A549 (cell line): ENCODE measurements at regions not wholly inside any gene's neighbourhood (a gene's known extent, or its start where the extent isn't known, plus 50 kb on each side); places are given as distances from the start of the nearest gene placed in this dataset.

Source experiments
- ATAC-seq, 2 experiments: fragments of 200-7000 bp in 1 of 2; fragments of >200 bp in 1 of 2; cut with Nextera tagmentation in 1 of 2; cut with Tn5 transposase in 1 of 2; 3 replicates each; pipeline versions ENCODE4 v1.8.0 to v1.9.1; 2018 to 2020; ENCODE audit warnings: mild to moderate bottlenecking in 1 of 2, moderate library complexity in 1 of 2
- CTCF ChIA-PET: fragments of 300-600 bp; sonication (Branson Sonifier 250); formaldehyde crosslinking; extraction: SDS; loops from one replicate; lab custom pipeline; 2021; ENCODE audit warnings: antibody characterized with exemption, inconsistent platforms; lab: Yijun Ruan, JAX
- POLR2A ChIA-PET: fragments of 350-600 bp; formaldehyde crosslinking; extraction: SDS; loops from one replicate; lab custom pipeline; 2021; ENCODE audit warnings: antibody characterized with exemption, inconsistent platforms; lab: Yijun Ruan, JAX
- DNase-seq, 2 experiments: peaks; one replicate each; pipeline versions ENCODE4 v3.0.0 to v3.0.0-alpha.2; 2011 to 2016; ENCODE audit warnings: low read depth in 1 of 2, low spot score in 1 of 2
- FAIRE-seq: peaks from 2 replicates; lab custom pipeline; 2011; peaks lifted over from hg19 to GRCh38; lab: Jason Lieb, UNC
- H3K27ac ChIP-seq, 2 experiments: fragments of >200 bp; sonication (Bioruptor Twin); formaldehyde crosslinking; 3 replicates each; pipeline ENCODE4 v1.5.1; 2016 to 2017
- H3K4me1 ChIP-seq: fragments of >200 bp; sonication (Bioruptor Twin); formaldehyde crosslinking; 3 replicates; pipeline ENCODE4 v1.6.1; 2016
- H3K4me2 ChIP-seq: fragments of >200 bp; sonication (Bioruptor Twin); formaldehyde crosslinking; 3 replicates; pipeline ENCODE4 v1.6.1; 2016
- H3K4me3 ChIP-seq: fragments of >200 bp; sonication (Bioruptor Twin); formaldehyde crosslinking; 3 replicates; pipeline ENCODE4 v1.5.1; 2016
- H3K9me3 ChIP-seq: fragments of >200 bp; sonication (Bioruptor Twin); formaldehyde crosslinking; 3 replicates; pipeline ENCODE4 v1.6.1; 2016
- CEBPB ChIP-seq, 2 experiments: fragments of >200 bp in 1 of 2; sonication (Bioruptor Twin) in 1 of 2; formaldehyde crosslinking in 1 of 2; IDR thresholded peaks; 2 replicates each; pipeline ENCODE4 v1.6.1; 2012 to 2016
- CHD2 ChIP-seq: fragments of 150-350 bp; IDR thresholded peaks from 2 replicates; pipeline ENCODE4 v1.6.1; 2014; ENCODE audit warnings: low read length; ENCODE audit not compliant: partially characterized antibody
- CHD4 ChIP-seq: fragments of 200-600 bp; sonication (generic); IDR thresholded peaks from 2 replicates; pipeline ENCODE4 v1.6.1; 2016; ENCODE audit warnings: antibody characterized with exemption, mild to moderate bottlenecking, borderline replicate concordance
- GATA3 ChIP-seq: IDR thresholded peaks from 2 replicates; pipeline ENCODE4 v1.6.1; 2012; ENCODE audit warnings: borderline replicate concordance
- HDAC2 ChIP-seq: fragments of 200-600 bp; sonication (generic); IDR thresholded peaks from 2 replicates; pipeline ENCODE4 v1.6.1; 2016
- HOXA7 ChIP-seq: fragments of 250-450 bp; sonication (Bioruptor Pico); IDR thresholded peaks from 2 replicates; pipeline ENCODE4 v1.5.0; 2020; ENCODE audit warnings: mild to moderate bottlenecking, moderate library complexity
- JUNB ChIP-seq: fragments of >200 bp; sonication (Bioruptor Twin); formaldehyde crosslinking; IDR thresholded peaks from 2 replicates; pipeline ENCODE4 v1.6.1; 2016
- MYC ChIP-seq: IDR thresholded peaks from 2 replicates; pipeline ENCODE4 v1.6.1; 2012; ENCODE audit warnings: mild to moderate bottlenecking, inconsistent platforms, low read length, improper control_type of control experiment, borderline replicate concordance
- PHF8 ChIP-seq: fragments of 200-600 bp; sonication (generic); IDR thresholded peaks from 2 replicates; pipeline ENCODE4 v1.6.1; 2016; ENCODE audit warnings: low read depth, mild to moderate bottlenecking, antibody characterized with exemption, moderate library complexity, borderline replicate concordance
- POLR2AphosphoS2 ChIP-seq: conservative IDR thresholded peaks from 2 replicates; pipeline ENCODE4 v1.6.1; 2012; ENCODE audit warnings: low read length, improper control_type of control experiment, inconsistent platforms
- SREBF2 ChIP-seq: fragments of 450-650 bp; IDR thresholded peaks from 2 replicates; pipeline ENCODE4 v1.6.1; 2014; ENCODE audit warnings: mild to moderate bottlenecking, moderate library complexity
- TFCP2L1 ChIP-seq: fragments of 250-450 bp; sonication (Bioruptor Pico); IDR thresholded peaks from 2 replicates; pipeline ENCODE4 v1.5.0; 2021; ENCODE audit warnings: mild to moderate bottlenecking
- WGBS: methylation state at CpG from one replicate; pipeline ENCODE4 v1.1.6; 2017; ENCODE audit errors: missing lambda C conversion rate; 5-methylcytosine and 5-hydroxymethylcytosine counted together
- TF ChIP-seq, protein P1 (sequence below): fragments of >200 bp; sonication (Bioruptor Twin); formaldehyde crosslinking; IDR thresholded peaks from 3 replicates; pipeline ENCODE4 v1.6.1; 2016
- TF ChIP-seq, protein P2 (sequence below): fragments of 250-450 bp; sonication (Bioruptor Pico); IDR thresholded peaks from 2 replicates; pipeline ENCODE4 v1.5.0; 2020; ENCODE audit warnings: low read depth, mild to moderate bottlenecking, moderate library complexity
- TF ChIP-seq, protein P3 (sequence below): fragments of 450-650 bp; IDR thresholded peaks from 2 replicates; pipeline ENCODE4 v1.6.1; 2014; ENCODE audit warnings: antibody characterized with exemption
- TF ChIP-seq, protein P4 (sequence below): fragments of 200-600 bp; sonication (generic); IDR thresholded peaks from 2 replicates; pipeline ENCODE4 v1.6.1; 2016; ENCODE audit warnings: antibody characterized with exemption, mild to moderate bottlenecking, moderate library complexity
- TF ChIP-seq, protein P5 (sequence below): fragments of >200 bp; sonication (Bioruptor Twin); formaldehyde crosslinking; IDR thresholded peaks from 2 replicates; pipeline ENCODE4 v1.6.1; 2016
- TF ChIP-seq, protein P6 (sequence below): fragments of 150-350 bp; IDR thresholded peaks from 2 replicates; pipeline ENCODE4 v1.6.1; 2014; ENCODE audit warnings: low read depth, mild to moderate bottlenecking, low read length
- TF ChIP-seq, protein P7 (sequence below): fragments of 250-450 bp; sonication (Bioruptor Pico); IDR thresholded peaks from 2 replicates; pipeline ENCODE4 v1.5.0; 2021; ENCODE audit warnings: mild to moderate bottlenecking, moderate library complexity, borderline replicate concordance
- TF ChIP-seq, protein P8 (sequence below): fragments of >200 bp; sonication (Bioruptor Twin); formaldehyde crosslinking; IDR thresholded peaks from 3 replicates; pipeline ENCODE4 v1.5.1; 2016

DNA sequence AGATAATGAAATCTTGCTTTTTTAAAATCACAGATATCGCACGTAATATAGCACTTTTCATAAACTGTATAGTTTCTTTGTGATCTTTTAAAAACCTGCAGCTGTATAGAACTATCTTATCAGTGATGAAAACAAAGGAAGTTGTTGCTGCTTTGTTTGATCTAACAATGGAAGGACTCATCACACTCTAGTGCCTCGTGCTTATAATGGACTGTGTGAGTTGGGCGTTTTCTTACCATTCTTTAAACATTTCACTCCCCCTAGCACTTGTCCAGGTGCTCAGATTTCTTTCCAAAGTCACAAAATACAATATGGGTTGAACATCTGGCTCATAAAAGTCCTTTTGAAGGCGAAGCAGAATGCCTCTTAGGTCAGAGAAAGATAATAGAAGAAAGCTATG lies 94.8 kb upstream of the SPATS2L start:
- no peak for ATAC-seq
- H3K9me3 ChIP-seq = peaks cover under 1% of the 10 kb centered on the region; the same call in 1 of the 3 replicates
- TF ChIP-seq, protein P1, sequence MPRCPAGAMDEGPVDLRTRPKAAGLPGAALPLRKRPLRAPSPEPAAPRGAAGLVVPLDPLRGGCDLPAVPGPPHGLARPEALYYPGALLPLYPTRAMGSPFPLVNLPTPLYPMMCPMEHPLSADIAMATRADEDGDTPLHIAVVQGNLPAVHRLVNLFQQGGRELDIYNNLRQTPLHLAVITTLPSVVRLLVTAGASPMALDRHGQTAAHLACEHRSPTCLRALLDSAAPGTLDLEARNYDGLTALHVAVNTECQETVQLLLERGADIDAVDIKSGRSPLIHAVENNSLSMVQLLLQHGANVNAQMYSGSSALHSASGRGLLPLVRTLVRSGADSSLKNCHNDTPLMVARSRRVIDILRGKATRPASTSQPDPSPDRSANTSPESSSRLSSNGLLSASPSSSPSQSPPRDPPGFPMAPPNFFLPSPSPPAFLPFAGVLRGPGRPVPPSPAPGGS = no peak
- TF ChIP-seq, protein P2, sequence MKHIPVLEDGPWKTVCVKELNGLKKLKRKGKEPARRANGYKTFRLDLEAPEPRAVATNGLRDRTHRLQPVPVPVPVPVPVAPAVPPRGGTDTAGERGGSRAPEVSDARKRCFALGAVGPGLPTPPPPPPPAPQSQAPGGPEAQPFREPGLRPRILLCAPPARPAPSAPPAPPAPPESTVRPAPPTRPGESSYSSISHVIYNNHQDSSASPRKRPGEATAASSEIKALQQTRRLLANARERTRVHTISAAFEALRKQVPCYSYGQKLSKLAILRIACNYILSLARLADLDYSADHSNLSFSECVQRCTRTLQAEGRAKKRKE (CRISPR knock-in tag) = no peak
- TF ChIP-seq JUNB (no peak), CHD4 (no peak)
- TF ChIP-seq, all 56 proteins: peak for 0
- ChIA-PET CTCF (no interaction called here), POLR2A (no interaction called here)
- H3K4me2 ChIP-seq = no peak overlapping the region
- WGBS = 60% methylated on average over 5 of the region's 5 CpGs
- DNase-seq = no peak
- no peaks in the 10 kb centered on the region for H3K4me1 ChIP-seq
- H3K27ac ChIP-seq = no peak overlapping the region
- H3K4me3 ChIP-seq = no peak overlapping the region
- FAIRE-seq = no peak

DNA sequence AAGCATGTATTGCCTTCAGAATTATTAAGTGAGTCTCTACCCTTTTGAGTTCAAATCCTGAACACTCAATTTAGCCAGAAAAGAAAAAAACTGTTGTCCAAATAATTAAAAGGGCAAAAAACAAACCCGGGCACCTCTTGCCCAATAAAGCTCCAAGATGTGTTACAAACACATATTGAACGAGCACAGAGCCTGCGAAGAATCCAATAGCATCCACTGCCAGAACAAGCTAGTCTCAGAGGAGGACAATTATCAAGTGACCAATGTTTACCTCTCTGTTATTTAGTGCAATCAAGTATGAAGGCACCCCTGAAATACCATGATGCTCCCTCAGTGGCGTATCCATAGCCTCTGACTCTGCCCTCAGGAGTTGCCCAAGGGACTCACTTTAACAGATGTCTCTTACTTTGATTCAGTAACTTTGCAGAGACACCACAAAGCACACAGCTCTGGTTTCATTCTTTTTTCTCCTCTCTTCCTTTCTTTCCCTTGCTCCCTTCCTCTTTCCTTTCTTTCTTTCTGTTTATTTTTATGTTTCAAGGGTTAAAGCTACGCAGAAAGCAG lies 93.5 kb upstream of the SPATS2L start:
- no peak for ATAC-seq
- ChIA-PET CTCF (no interaction called here), POLR2A (no interaction called here)
- Histone ChIP-seq H3K27ac (no peak overlapping the region), H3K4me2 (no peak overlapping the region), H3K9me3 (no peaks in the 10 kb centered on the region), H3K4me3 (no peak overlapping the region), H3K4me1 (no peaks in the 10 kb centered on the region)
- no peak for DNase-seq
- TF ChIP-seq PHF8 = no peak
- TF ChIP-seq, protein P3, sequence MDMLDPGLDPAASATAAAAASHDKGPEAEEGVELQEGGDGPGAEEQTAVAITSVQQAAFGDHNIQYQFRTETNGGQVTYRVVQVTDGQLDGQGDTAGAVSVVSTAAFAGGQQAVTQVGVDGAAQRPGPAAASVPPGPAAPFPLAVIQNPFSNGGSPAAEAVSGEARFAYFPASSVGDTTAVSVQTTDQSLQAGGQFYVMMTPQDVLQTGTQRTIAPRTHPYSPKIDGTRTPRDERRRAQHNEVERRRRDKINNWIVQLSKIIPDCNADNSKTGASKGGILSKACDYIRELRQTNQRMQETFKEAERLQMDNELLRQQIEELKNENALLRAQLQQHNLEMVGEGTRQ = no peak
- no peak for TF ChIP-seq CEBPB (IDR thresholded peaks at IDR 0.05)
- no peak for TF ChIP-seq CHD2
- TF ChIP-seq TFCP2L1 (CRISPR knock-in tag) = no peak
- TF ChIP-seq, protein P4, sequence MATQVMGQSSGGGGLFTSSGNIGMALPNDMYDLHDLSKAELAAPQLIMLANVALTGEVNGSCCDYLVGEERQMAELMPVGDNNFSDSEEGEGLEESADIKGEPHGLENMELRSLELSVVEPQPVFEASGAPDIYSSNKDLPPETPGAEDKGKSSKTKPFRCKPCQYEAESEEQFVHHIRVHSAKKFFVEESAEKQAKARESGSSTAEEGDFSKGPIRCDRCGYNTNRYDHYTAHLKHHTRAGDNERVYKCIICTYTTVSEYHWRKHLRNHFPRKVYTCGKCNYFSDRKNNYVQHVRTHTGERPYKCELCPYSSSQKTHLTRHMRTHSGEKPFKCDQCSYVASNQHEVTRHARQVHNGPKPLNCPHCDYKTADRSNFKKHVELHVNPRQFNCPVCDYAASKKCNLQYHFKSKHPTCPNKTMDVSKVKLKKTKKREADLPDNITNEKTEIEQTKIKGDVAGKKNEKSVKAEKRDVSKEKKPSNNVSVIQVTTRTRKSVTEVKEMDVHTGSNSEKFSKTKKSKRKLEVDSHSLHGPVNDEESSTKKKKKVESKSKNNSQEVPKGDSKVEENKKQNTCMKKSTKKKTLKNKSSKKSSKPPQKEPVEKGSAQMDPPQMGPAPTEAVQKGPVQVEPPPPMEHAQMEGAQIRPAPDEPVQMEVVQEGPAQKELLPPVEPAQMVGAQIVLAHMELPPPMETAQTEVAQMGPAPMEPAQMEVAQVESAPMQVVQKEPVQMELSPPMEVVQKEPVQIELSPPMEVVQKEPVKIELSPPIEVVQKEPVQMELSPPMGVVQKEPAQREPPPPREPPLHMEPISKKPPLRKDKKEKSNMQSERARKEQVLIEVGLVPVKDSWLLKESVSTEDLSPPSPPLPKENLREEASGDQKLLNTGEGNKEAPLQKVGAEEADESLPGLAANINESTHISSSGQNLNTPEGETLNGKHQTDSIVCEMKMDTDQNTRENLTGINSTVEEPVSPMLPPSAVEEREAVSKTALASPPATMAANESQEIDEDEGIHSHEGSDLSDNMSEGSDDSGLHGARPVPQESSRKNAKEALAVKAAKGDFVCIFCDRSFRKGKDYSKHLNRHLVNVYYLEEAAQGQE = no peak
- no peak for TF ChIP-seq HOXA7 (CRISPR knock-in tag)
- TF ChIP-seq POLR2AphosphoS2 = no peak
- TF ChIP-seq, protein P5, sequence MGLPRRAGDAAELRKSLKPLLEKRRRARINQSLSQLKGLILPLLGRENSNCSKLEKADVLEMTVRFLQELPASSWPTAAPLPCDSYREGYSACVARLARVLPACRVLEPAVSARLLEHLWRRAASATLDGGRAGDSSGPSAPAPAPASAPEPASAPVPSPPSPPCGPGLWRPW = no peak
- TF ChIP-seq SREBF2 = no peak
- TF ChIP-seq, protein P6, sequence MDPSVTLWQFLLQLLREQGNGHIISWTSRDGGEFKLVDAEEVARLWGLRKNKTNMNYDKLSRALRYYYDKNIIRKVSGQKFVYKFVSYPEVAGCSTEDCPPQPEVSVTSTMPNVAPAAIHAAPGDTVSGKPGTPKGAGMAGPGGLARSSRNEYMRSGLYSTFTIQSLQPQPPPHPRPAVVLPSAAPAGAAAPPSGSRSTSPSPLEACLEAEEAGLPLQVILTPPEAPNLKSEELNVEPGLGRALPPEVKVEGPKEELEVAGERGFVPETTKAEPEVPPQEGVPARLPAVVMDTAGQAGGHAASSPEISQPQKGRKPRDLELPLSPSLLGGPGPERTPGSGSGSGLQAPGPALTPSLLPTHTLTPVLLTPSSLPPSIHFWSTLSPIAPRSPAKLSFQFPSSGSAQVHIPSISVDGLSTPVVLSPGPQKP = no peak
- TF ChIP-seq CHD4 = no peak
- no peak for TF ChIP-seq HDAC2
- no peak for TF ChIP-seq MYC
- TF ChIP-seq, protein P7, sequence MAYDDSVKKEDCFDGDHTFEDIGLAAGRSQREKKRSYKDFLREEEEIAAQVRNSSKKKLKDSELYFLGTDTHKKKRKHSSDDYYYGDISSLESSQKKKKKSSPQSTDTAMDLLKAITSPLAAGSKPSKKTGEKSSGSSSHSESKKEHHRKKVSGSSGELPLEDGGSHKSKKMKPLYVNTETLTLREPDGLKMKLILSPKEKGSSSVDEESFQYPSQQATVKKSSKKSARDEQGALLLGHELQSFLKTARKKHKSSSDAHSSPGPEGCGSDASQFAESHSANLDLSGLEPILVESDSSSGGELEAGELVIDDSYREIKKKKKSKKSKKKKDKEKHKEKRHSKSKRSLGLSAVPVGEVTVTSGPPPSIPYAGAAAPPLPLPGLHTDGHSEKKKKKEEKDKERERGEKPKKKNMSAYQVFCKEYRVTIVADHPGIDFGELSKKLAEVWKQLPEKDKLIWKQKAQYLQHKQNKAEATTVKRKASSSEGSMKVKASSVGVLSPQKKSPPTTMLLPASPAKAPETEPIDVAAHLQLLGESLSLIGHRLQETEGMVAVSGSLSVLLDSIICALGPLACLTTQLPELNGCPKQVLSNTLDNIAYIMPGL = no peak
- TF ChIP-seq, protein P1 = no peak
- TF ChIP-seq, protein P8, sequence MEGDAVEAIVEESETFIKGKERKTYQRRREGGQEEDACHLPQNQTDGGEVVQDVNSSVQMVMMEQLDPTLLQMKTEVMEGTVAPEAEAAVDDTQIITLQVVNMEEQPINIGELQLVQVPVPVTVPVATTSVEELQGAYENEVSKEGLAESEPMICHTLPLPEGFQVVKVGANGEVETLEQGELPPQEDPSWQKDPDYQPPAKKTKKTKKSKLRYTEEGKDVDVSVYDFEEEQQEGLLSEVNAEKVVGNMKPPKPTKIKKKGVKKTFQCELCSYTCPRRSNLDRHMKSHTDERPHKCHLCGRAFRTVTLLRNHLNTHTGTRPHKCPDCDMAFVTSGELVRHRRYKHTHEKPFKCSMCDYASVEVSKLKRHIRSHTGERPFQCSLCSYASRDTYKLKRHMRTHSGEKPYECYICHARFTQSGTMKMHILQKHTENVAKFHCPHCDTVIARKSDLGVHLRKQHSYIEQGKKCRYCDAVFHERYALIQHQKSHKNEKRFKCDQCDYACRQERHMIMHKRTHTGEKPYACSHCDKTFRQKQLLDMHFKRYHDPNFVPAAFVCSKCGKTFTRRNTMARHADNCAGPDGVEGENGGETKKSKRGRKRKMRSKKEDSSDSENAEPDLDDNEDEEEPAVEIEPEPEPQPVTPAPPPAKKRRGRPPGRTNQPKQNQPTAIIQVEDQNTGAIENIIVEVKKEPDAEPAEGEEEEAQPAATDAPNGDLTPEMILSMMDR = no peak
- no peak for TF ChIP-seq GATA3
- TF ChIP-seq, protein P2 (CRISPR knock-in tag) = no peak
- FAIRE-seq = no peak
- 65% methylated on average over 5 of the region's 5 CpGs for WGBS
